Skeletal muscle satellite cell (primary cell): ENCODE measurements at regions not wholly inside any gene's neighbourhood (a gene's known extent, or its start where the extent isn't known, plus 50 kb on each side); places are given as distances from the start of the nearest gene placed in this dataset.

ENCODE experiments used
- H3K27me3 ChIP-seq: 2 replicates; pipeline ENCODE4 v1.7.0; 2013; ENCODE audit warnings: low read length; ENCODE audit not compliant: control insufficient read depth, insufficient read depth
- H3K36me3 ChIP-seq: 2 replicates; pipeline ENCODE4 v1.7.0; 2013; ENCODE audit warnings: mild to moderate bottlenecking, control low read depth, low read length; ENCODE audit not compliant: insufficient read depth
- H3K4me1 ChIP-seq: 2 replicates; pipeline ENCODE4 v1.7.0; 2013; ENCODE audit warnings: low read length; ENCODE audit not compliant: control insufficient read depth, insufficient read depth
- H3K4me2 ChIP-seq: 2 replicates; pipeline ENCODE4 v1.7.0; 2013; ENCODE audit warnings: mild to moderate bottlenecking, low read length
- H3K4me3 ChIP-seq: 2 replicates; pipeline ENCODE4 v1.7.0; 2013; ENCODE audit warnings: low read length
- H3K9ac ChIP-seq: 2 replicates; pipeline ENCODE4 v1.7.0; 2013; ENCODE audit warnings: mild to moderate bottlenecking, low read depth, low read length, moderate library complexity
- H3K9me3 ChIP-seq: replicated peaks from 2 replicates; pipeline ENCODE4 v1.7.0; 2013; ENCODE audit warnings: mild to moderate bottlenecking, control low read depth, low read length

- no peaks in the 10 kb centered on the region for H3K9me3 ChIP-seq
- H3K9ac ChIP-seq: no peak overlapping the region
- H3K36me3 ChIP-seq: no peaks in the 10 kb centered on the region
- H3K4me3 ChIP-seq: no peak overlapping the region
- no peaks in the 10 kb centered on the region for H3K4me1 ChIP-seq
- H3K27me3 ChIP-seq: peaks cover 43% of the 10 kb centered on the region
- H3K4me2 ChIP-seq: no peak overlapping the region
Measured at GRCh38 chr7:1325246-1325645, 92.6 kb downstream of the UNCX start.

GRCh38 chr7:1325646-1326510 is 93.2 kb downstream of the UNCX start:
- Histone ChIP-seq H3K4me3 (no peak overlapping the region), H3K27me3 (peaks cover 49% of the 10 kb centered on the region), H3K36me3 (no peaks in the 10 kb centered on the region), H3K4me2 (no peak overlapping the region), H3K9me3 (no peaks in the 10 kb centered on the region), H3K9ac (no peak overlapping the region), H3K4me1 (no peaks in the 10 kb centered on the region)

- H3K36me3 ChIP-seq: no peaks in the 10 kb centered on the region
- no peak overlapping the region for H3K9ac ChIP-seq
- no peaks in the 10 kb centered on the region for H3K9me3 ChIP-seq
- peaks cover 53% of the 10 kb centered on the region for H3K27me3 ChIP-seq
- no peak overlapping the region for H3K4me3 ChIP-seq
- H3K4me1 ChIP-seq: no peaks in the 10 kb centered on the region
- no peak overlapping the region for H3K4me2 ChIP-seq
Measured at GRCh38 chr7:1326511-1326785, 93.8 kb downstream of the UNCX start.

GRCh38 chr7:1329261-1329660 is 96.6 kb downstream of the UNCX start:
- Histone ChIP-seq H3K9me3 (no peaks in the 10 kb centered on the region), H3K9ac (no peak overlapping the region), H3K27me3 (peaks cover 41% of the 10 kb centered on the region), H3K36me3 (no peaks in the 10 kb centered on the region), H3K4me1 (no peaks in the 10 kb centered on the region), H3K4me2 (no peak overlapping the region), H3K4me3 (no peak overlapping the region)

GRCh38 chr7:1329966-1330800 is 97.5 kb downstream of the UNCX start:
- Histone ChIP-seq H3K36me3 (no peaks in the 10 kb centered on the region), H3K4me3 (no peak overlapping the region), H3K4me1 (no peaks in the 10 kb centered on the region), H3K9ac (no peak overlapping the region), H3K27me3 (peaks cover 41% of the 10 kb centered on the region), H3K4me2 (no peak overlapping the region), H3K9me3 (no peaks in the 10 kb centered on the region)

GRCh38 chr7:1330801-1331425 is 98.2 kb downstream of the UNCX start:
- Histone ChIP-seq H3K36me3 (no peaks in the 10 kb centered on the region), H3K27me3 (peaks cover 37% of the 10 kb centered on the region)

GRCh38 chr7:1331561-1332467 is 99.1 kb downstream of the UNCX start:
- Histone ChIP-seq H3K9me3 (no peaks in the 10 kb centered on the region), H3K9ac (no peak overlapping the region), H3K36me3 (no peaks in the 10 kb centered on the region), H3K27me3 (peaks cover 37% of the 10 kb centered on the region), H3K4me1 (no peaks in the 10 kb centered on the region), H3K4me3 (no peak overlapping the region), H3K4me2 (no peak overlapping the region)

More at GRCh38 chr7:1330801-1331425, 98.2 kb downstream of the UNCX start:
- Histone ChIP-seq H3K4me2 (no peak overlapping the region), H3K9me3 (no peaks in the 10 kb centered on the region), H3K4me3 (no peak overlapping the region), H3K9ac (no peak overlapping the region), H3K4me1 (no peaks in the 10 kb centered on the region)

GRCh38 chr7:1336509-1336908 is 103.8 kb downstream of the UNCX start:
- Histone ChIP-seq H3K4me1 (no peaks in the 10 kb centered on the region), H3K9ac (no peak overlapping the region), H3K4me3 (no peak overlapping the region), H3K4me2 (no peak overlapping the region), H3K27me3 (peaks cover 36% of the 10 kb centered on the region), H3K9me3 (no peaks in the 10 kb centered on the region), H3K36me3 (no peaks in the 10 kb centered on the region)

- Histone ChIP-seq H3K4me2 (no peak overlapping the region), H3K9ac (no peak overlapping the region), H3K36me3 (no peaks in the 10 kb centered on the region), H3K9me3 (no peaks in the 10 kb centered on the region), H3K4me3 (no peak overlapping the region), H3K27me3 (peaks cover 31% of the 10 kb centered on the region), H3K4me1 (no peaks in the 10 kb centered on the region)
Measured at GRCh38 chr7:1339611-1340010, 106.9 kb downstream of the UNCX start.

GRCh38 chr7:1340031-1340430 is 107.4 kb downstream of the UNCX start:
- no peaks in the 10 kb centered on the region for H3K9me3 ChIP-seq
- no peaks in the 10 kb centered on the region for H3K4me1 ChIP-seq
- no peak overlapping the region for H3K4me3 ChIP-seq
- H3K9ac ChIP-seq: no peak overlapping the region
- no peak overlapping the region for H3K4me2 ChIP-seq
- H3K27me3 ChIP-seq: peaks cover 31% of the 10 kb centered on the region
- no peaks in the 10 kb centered on the region for H3K36me3 ChIP-seq
